GM21390 (cell line): ENCODE measurements at regions not wholly inside any gene's neighbourhood (a gene's known extent, or its start where the extent isn't known, plus 50 kb on each side); places are given as distances from the start of the nearest gene placed in this dataset.
A peak's percentile ranks its signal among the peaks of the same experiment; 100 is the strongest.

Experiments used
- ATAC-seq: cut with Tn5 transposase; IDR thresholded peaks from one replicate; pipeline ENCODE4 v1.9.1; 2021; ENCODE audit not compliant: unreplicated experiment

- no peak for ATAC-seq
Measured at GRCh38 chr3:72133329-72134011, 348.5 kb upstream of the PROK2 start.

GRCh38 chr3:72131899-72132298 is 347.0 kb upstream of the PROK2 start:
- ATAC-seq, result no peak

- no peak for ATAC-seq
Measured at GRCh38 chr3:72130565-72130964, 345.6 kb upstream of the PROK2 start.

GRCh38 chr3:72129501-72130094 is 344.6 kb upstream of the PROK2 start:
- ATAC-seq, result no peak

GRCh38 chr3:72128921-72129320 is 344.0 kb upstream of the PROK2 start:
- no peak for ATAC-seq

- no peak for ATAC-seq
Measured at GRCh38 chr3:72127844-72128243, 342.9 kb upstream of the PROK2 start.

GRCh38 chr3:72127224-72127612 is 342.3 kb upstream of the PROK2 start:
- no peak for ATAC-seq

- ATAC-seq, result no peak
Measured at GRCh38 chr3:72126441-72127223, 341.7 kb upstream of the PROK2 start.

- ATAC-seq, result no peak
Measured at GRCh38 chr3:72123908-72124441, 339.0 kb upstream of the PROK2 start.

- ATAC-seq, result peak; percentile 77
Measured at GRCh38 chr3:72120806-72121778, 336.1 kb upstream of the PROK2 start.

GRCh38 chr3:72120039-72120438 is 335.1 kb upstream of the PROK2 start:
- no peak for ATAC-seq

- ATAC-seq, result no peak
Measured at GRCh38 chr3:72118628-72119027, 333.7 kb upstream of the PROK2 start.

GRCh38 chr3:72116226-72116625 is 331.3 kb upstream of the PROK2 start:
- ATAC-seq, result no peak

- ATAC-seq, result no peak
Measured at GRCh38 chr3:72115307-72115706, 330.4 kb upstream of the PROK2 start.

- ATAC-seq, result no peak
Measured at GRCh38 chr3:72114773-72115172, 329.8 kb upstream of the PROK2 start.

GRCh38 chr3:72113964-72114363 is 329.0 kb upstream of the PROK2 start:
- ATAC-seq, result no peak

- no peak for ATAC-seq
Measured at GRCh38 chr3:72113564-72113963, 328.6 kb upstream of the PROK2 start.

- no peak for ATAC-seq
Measured at GRCh38 chr3:72112435-72112834, 327.5 kb upstream of the PROK2 start.

- no peak for ATAC-seq
Measured at GRCh38 chr3:72111265-72112205, 326.6 kb upstream of the PROK2 start.
